GM06990 (cell line): ENCODE measurements at regions not wholly inside any gene's neighbourhood (a gene's known extent, or its start where the extent isn't known, plus 50 kb on each side); places are given as distances from the start of the nearest gene placed in this dataset.

Experiments used
- DNase-seq: peaks from one replicate; pipeline ENCODE4 v3.0.0-alpha.2; 2011; ENCODE audit not compliant: insufficient read length; ENCODE audit errors: extremely low read depth
- H3K27me3 ChIP-seq: replicated peaks from 2 replicates; pipeline ENCODE4 v1.6.0; 2011; ENCODE audit warnings: low read length; ENCODE audit not compliant: control insufficient read depth, insufficient read depth
- H3K36me3 ChIP-seq: 2 replicates; pipeline ENCODE4 v1.5.1; 2011; ENCODE audit warnings: low read length; ENCODE audit not compliant: control insufficient read depth, insufficient read depth
- H3K4me3 ChIP-seq: replicated peaks from 2 replicates; pipeline ENCODE4 v1.5.1; 2011; ENCODE audit warnings: low read depth, mild to moderate bottlenecking, control low read depth, low read length
- TF ChIP-seq, protein P1 (sequence below): IDR thresholded peaks from 2 replicates; pipeline ENCODE4 v1.5.1; 2011; ENCODE audit warnings: low read length, control low read depth, mild to moderate bottlenecking, inconsistent platforms; ENCODE audit not compliant: insufficient read depth, poor library complexity, severe bottlenecking

DNA sequence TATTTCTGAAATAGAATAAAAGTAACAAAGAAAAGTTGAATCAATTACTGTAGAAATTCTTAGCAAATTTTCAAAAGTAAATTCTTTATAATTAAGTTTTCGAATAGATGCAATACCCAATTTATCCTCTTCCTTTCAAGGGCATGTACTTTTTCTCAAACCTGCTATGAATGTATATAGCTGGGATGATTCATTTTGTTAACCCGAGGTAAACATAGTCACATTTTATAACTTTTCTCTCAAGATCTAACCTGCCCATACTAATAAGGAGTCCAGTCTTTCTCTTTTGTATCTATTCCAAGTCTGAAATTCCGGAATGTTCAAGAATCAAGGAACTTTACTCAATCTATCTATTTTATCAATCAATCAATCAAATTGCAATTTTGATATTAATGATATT lies 1072.9 kb downstream of the REEP3 start:
- DNase-seq = no peak
- TF ChIP-seq, protein P1, sequence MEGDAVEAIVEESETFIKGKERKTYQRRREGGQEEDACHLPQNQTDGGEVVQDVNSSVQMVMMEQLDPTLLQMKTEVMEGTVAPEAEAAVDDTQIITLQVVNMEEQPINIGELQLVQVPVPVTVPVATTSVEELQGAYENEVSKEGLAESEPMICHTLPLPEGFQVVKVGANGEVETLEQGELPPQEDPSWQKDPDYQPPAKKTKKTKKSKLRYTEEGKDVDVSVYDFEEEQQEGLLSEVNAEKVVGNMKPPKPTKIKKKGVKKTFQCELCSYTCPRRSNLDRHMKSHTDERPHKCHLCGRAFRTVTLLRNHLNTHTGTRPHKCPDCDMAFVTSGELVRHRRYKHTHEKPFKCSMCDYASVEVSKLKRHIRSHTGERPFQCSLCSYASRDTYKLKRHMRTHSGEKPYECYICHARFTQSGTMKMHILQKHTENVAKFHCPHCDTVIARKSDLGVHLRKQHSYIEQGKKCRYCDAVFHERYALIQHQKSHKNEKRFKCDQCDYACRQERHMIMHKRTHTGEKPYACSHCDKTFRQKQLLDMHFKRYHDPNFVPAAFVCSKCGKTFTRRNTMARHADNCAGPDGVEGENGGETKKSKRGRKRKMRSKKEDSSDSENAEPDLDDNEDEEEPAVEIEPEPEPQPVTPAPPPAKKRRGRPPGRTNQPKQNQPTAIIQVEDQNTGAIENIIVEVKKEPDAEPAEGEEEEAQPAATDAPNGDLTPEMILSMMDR = no peak
- Histone ChIP-seq H3K4me3 (no peak overlapping the region), H3K27me3 (no peaks in the 10 kb centered on the region), H3K36me3 (no peaks in the 10 kb centered on the region)

DNA sequence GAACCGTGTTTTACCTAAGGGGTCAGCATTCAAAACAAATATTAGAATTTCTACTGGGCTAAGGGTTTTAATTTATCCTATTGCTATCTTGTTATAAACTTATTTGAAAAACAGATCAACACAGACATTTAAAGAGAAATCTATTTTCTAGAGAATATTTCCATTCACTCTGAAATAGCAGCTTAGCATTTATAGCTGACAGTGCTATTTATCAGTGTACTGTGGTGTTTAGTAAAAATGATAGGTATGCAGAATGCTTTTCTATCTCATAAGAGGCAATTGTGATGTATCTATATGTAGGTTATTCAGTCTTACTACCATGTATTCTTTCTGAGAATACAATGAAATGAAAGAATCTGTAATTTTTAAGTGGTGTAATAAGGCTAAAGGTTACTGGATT lies 1077.4 kb downstream of the REEP3 start:
- no peak for DNase-seq
- Histone ChIP-seq H3K36me3 (no peaks in the 10 kb centered on the region), H3K4me3 (no peak overlapping the region), H3K27me3 (no peaks in the 10 kb centered on the region)
- TF ChIP-seq, protein P1 = no peak

DNA sequence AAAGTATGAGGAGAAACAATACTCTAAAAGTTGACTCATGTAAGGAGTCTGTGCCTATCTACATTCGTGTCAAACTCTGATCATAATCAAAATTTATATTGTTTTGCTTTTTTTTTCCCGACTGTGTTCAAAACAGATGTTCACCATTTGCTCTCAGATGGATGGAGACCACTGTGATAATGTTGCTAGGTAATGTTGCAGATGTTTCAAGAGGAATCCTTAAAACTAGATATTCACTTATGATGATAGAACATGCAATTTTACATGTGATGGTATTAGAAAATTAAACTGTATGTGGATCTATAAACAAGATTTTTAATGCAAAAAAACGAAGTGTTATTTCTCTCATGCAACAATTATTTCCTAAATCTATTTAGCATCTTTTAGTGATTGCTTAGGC lies 1080.1 kb downstream of the REEP3 start:
- Histone ChIP-seq H3K4me3 (no peak overlapping the region), H3K27me3 (no peaks in the 10 kb centered on the region), H3K36me3 (no peaks in the 10 kb centered on the region)
- no peak for DNase-seq
- TF ChIP-seq, protein P1 = no peak

DNA sequence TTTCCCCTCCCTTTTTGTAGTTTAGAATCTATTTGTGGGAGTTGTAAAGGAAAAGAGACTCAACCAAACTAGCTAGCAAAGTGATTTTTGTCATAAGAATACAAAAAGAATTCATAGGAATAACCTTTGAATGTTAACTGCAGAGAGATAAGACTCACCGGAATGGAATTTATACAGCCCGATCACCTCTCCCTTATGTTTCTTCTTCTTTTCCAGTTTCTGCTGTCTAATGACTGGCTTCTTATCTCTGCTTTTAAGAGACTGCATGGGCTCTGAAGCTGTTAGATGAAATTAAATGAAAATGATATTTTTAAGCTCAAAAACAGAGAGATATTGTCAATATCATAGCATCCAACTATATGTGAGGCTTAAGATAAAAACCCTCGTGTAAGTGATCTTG lies 1095.9 kb downstream of the REEP3 start:
- no peak for DNase-seq
- no peaks in the 10 kb centered on the region for H3K27me3 ChIP-seq
- H3K4me3 ChIP-seq = no peak overlapping the region
- no peaks in the 10 kb centered on the region for H3K36me3 ChIP-seq
- TF ChIP-seq, protein P1 = no peak

DNA sequence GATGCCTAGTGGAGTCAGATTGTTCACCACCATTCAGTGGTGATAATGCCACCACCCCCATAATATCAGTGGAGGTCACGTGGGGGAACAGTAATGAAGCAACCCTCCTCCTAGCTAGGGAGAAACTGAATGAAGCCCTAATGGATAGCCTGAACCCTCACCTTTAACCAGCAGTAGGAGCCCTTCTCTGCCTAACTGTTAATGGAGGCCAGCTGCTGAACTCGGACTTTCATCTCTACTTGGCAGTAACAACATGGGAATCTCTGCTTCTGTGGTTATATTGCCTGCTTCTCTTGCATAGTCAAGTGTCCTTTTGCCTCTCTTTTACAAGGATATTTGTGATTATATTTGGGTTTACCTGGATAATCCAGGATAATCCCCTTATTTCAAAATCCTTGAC lies 1097.9 kb downstream of the REEP3 start:
- TF ChIP-seq, protein P1 = no peak
- Histone ChIP-seq H3K27me3 (no peaks in the 10 kb centered on the region), H3K4me3 (no peak overlapping the region), H3K36me3 (no peaks in the 10 kb centered on the region)
- DNase-seq = no peak

DNA sequence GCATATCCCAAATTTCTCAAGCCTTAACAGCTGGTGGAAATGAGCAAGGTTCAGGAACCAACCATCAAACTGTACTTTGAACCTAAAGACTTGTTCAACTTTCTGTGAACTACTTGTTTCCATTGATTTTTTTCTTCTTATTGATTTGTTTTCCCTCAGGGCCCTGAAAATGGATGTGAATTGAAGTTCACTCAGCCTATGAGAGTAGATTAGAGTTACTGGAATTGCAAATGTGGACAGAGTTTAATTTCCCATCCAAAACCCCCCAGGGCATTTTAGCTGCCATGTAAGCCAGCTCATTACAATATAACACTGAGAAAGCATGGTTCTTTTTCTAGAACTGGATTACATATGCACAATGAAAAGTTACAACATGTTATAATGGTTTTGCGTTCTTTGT lies 1105.7 kb downstream of the REEP3 start:
- Histone ChIP-seq H3K36me3 (no peaks in the 10 kb centered on the region), H3K27me3 (no peaks in the 10 kb centered on the region), H3K4me3 (no peak overlapping the region)
- TF ChIP-seq, protein P1 = no peak
- no peak for DNase-seq
